ENCODE measurements at regions not wholly inside any gene's neighbourhood (a gene's known extent, or its start where the extent isn't known, plus 50 kb on each side); places are given as distances from the start of the nearest gene placed in this dataset.
"Not testable (repeated sequence)": the region's sequence is repeated elsewhere in the genome, so short reads cannot be mapped to it uniquely, and the experiment has no call there.

- not testable (repeated sequence) for TF ChIP-seq CTCF, POLR2A (IDR thresholded peaks at IDR 0.05)
These were observed 142.1 kb downstream of the OXSM start for GRCh38 chr3:25931967-25932366.

All from testis (tissue), 2 donors.